Endothelial cell of umbilical vein (primary cell): ENCODE measurements at regions not wholly inside any gene's neighbourhood (a gene's known extent, or its start where the extent isn't known, plus 50 kb on each side); places are given as distances from the start of the nearest gene placed in this dataset.

Experiments used
- BruUV-seq: library from RNA; stranded (reverse); fragments of 400-500 nt; replicated peaks from 2 replicates; lab custom pipeline; 2021; lab: Mats Ljungman, UMichigan
- CTCF ChIA-PET: fragments of 300-600, 350-600 bp; sonication (Branson Sonifier 250); formaldehyde crosslinking; loops from one replicate; lab custom pipeline; 2021; ENCODE audit warnings: antibody characterized with exemption, inconsistent platforms; lab: Charles Lee
- POLR2A ChIA-PET: fragments of 300-600, 350-600 bp; sonication (Branson Sonifier 250); formaldehyde crosslinking; loops from one replicate; lab custom pipeline; 2021; ENCODE audit warnings: antibody characterized with exemption, inconsistent platforms; lab: Charles Lee
- DNase-seq: peaks from one replicate; pipeline ENCODE4 v3.0.0-alpha.2; 2011; ENCODE audit warnings: low read depth, low spot score
- FAIRE-seq: peaks from 2 replicates; lab custom pipeline; 2011; peaks lifted over from hg19 to GRCh38; lab: Jason Lieb, UNC
- H2AFZ ChIP-seq: 2 replicates; pipeline ENCODE4 v1.6.0; 2012; ENCODE audit warnings: low read depth, low read length, control low read depth, inconsistent platforms
- H3K27ac ChIP-seq: 2 replicates; pipeline ENCODE4 v1.5.1; 2011; ENCODE audit warnings: low read depth, mild to moderate bottlenecking, control low read depth, low read length, moderate library complexity; ENCODE audit not compliant: insufficient read depth
- H3K27me3 ChIP-seq, 2 experiments: 2 replicates each; pipeline versions ENCODE4 v1.6.0 to v1.6.1; 2011; ENCODE audit warnings: low read length in 2 of 2, mixed read lengths in 1 of 2; ENCODE audit not compliant: control insufficient read depth in 2 of 2, insufficient read depth in 2 of 2
- H3K36me3 ChIP-seq, 2 experiments: 2 replicates in 1 of 2; 3 replicates in 1 of 2; pipeline ENCODE4 v1.5.1; 2011; ENCODE audit warnings: low read length in 2 of 2, mild to moderate bottlenecking in 1 of 2, moderate library complexity in 1 of 2; ENCODE audit not compliant: control insufficient read depth in 2 of 2, insufficient read depth in 2 of 2; ENCODE audit errors: extremely low read depth in 1 of 2
- H3K4me1 ChIP-seq: 3 replicates; pipeline ENCODE4 v1.5.1; 2011; ENCODE audit warnings: mild to moderate bottlenecking, low read length; ENCODE audit not compliant: control insufficient read depth, insufficient read depth; ENCODE audit errors: extremely low read depth
- H3K4me2 ChIP-seq: 2 replicates; pipeline ENCODE4 v1.6.1; 2011; ENCODE audit warnings: low read length, control low read depth, mixed read lengths; ENCODE audit not compliant: insufficient read depth
- H3K4me3 ChIP-seq, 3 experiments: fragments of 200-600 bp in 1 of 3; sonication (generic), shearing (Covaris generic) in 1 of 3; replicated peaks in 1 of 3; 2 replicates each; pipeline ENCODE4 v1.5.1; 2011 to 2016; ENCODE audit warnings: control low read depth in 3 of 3, low read length in 3 of 3, mild to moderate bottlenecking in 2 of 3, inconsistent platforms in 1 of 3, low read depth in 1 of 3, moderate library complexity in 1 of 3; ENCODE audit not compliant: insufficient read depth in 1 of 3
- H3K79me2 ChIP-seq: 2 replicates; pipeline ENCODE4 v1.6.0; 2012; ENCODE audit warnings: low read length, inconsistent platforms; ENCODE audit not compliant: control insufficient read depth, insufficient read depth
- H3K9ac ChIP-seq: replicated peaks from 2 replicates; pipeline ENCODE3; 2011; ENCODE audit warnings: low read length, control low read depth; ENCODE audit not compliant: insufficient read depth; ENCODE audit errors: extremely low read depth
- H3K9me1 ChIP-seq: replicated peaks from 3 replicates; pipeline ENCODE4 v1.6.0; 2011; ENCODE audit warnings: mild to moderate bottlenecking, low read length; ENCODE audit not compliant: control insufficient read depth, insufficient read depth; ENCODE audit errors: extremely low read depth
- H3K9me3 ChIP-seq: replicated peaks from 2 replicates; pipeline ENCODE4 v1.5.1; 2012; ENCODE audit warnings: low read length, inconsistent platforms; ENCODE audit not compliant: control insufficient read depth, insufficient read depth
- H4K20me1 ChIP-seq: replicated peaks from 2 replicates; pipeline ENCODE3; 2011; ENCODE audit warnings: mild to moderate bottlenecking, low read length; ENCODE audit not compliant: control insufficient read depth, insufficient read depth; ENCODE audit errors: extremely low read depth
- CTCF ChIP-seq, 2 donors: IDR thresholded peaks; 1 replicate in 1 of 2; 2 replicates in 1 of 2; pipeline ENCODE4 v1.5.1; 2011; ENCODE audit warnings: low read length in 2 of 2, mild to moderate bottlenecking in 2 of 2, moderate library complexity in 2 of 2, control low read depth in 1 of 2, inconsistent platforms in 1 of 2, low read depth in 1 of 2; ENCODE audit not compliant: insufficient read depth in 1 of 2; ENCODE audit errors: extremely low read depth in 1 of 2
- FOS ChIP-seq: IDR thresholded peaks from 2 replicates; pipeline ENCODE4 v1.6.1; 2011; ENCODE audit warnings: mild to moderate bottlenecking, low read length, moderate library complexity, borderline replicate concordance; ENCODE audit not compliant: insufficient read depth
- MAX ChIP-seq: IDR thresholded peaks from 2 replicates; pipeline ENCODE4 v1.6.1; 2011; ENCODE audit not compliant: insufficient read depth, insufficient read length
- dilution Hi-C: fragments of 300-500 bp; cut with MboI; formaldehyde crosslinking; loops from one replicate; pipeline ENCODE4 v1.15.0; 2019; ENCODE audit warnings: low sequenced_read_pairs; ENCODE audit not compliant: extremely low pct_ligation_motif_present
- intact Hi-C: fragments of 100-400 bp; cut with micrococcal nuclease; formaldehyde crosslinking; loops from one replicate; pipeline ENCODE4 v1.10.0; 2022

- Histone ChIP-seq H3K9me1 (no peaks in the 10 kb centered on the region), H3K4me1 (no peaks in the 10 kb centered on the region), H3K27me3 (no peaks in the 10 kb centered on the region), H3K9me3 (no peaks in the 10 kb centered on the region), H3K36me3 (no peaks in the 10 kb centered on the region), H4K20me1 (no peaks in the 10 kb centered on the region), H3K79me2 (no peaks in the 10 kb centered on the region), H3K4me2 (no peak overlapping the region), H3K27ac (no peak overlapping the region), H3K4me3 (no peak overlapping the region), H3K9ac (no peak overlapping the region), H2AFZ (no peak overlapping the region)
- POLR2A ChIA-PET = no interaction called here
- no peak for DNase-seq
- intact Hi-C loops = no loop called here
- no peak for FAIRE-seq
- CTCF ChIA-PET = no interaction called here
- no peak for TF ChIP-seq MAX
- no peak for TF ChIP-seq FOS
- no peak for TF ChIP-seq CTCF (IDR thresholded peaks at IDR 0.05; ENCODE audit: extremely low read depth in 1 of 2, insufficient read depth in 1 of 2, low read depth in 1 of 2, low read length in 2 of 2)
- dilution Hi-C loops = no loop called here
- no TSS peak for BruUV-seq
Measured at GRCh38 chr4:116302990-116303735, 782.2 kb downstream of the TRAM1L1 start.

GRCh38 chr4:116275006-116275405, 810.4 kb downstream of the TRAM1L1 start:
- Histone ChIP-seq H3K27ac (no peak overlapping the region), H3K27me3 (no peaks in the 10 kb centered on the region), H4K20me1 (no peaks in the 10 kb centered on the region), H3K4me1 (no peaks in the 10 kb centered on the region), H3K4me2 (no peak overlapping the region), H3K79me2 (no peaks in the 10 kb centered on the region), H3K36me3 (no peaks in the 10 kb centered on the region), H3K9me1 (no peaks in the 10 kb centered on the region), H3K9me3 (peaks cover 3% of the 10 kb centered on the region), H2AFZ (no peak overlapping the region), H3K4me3 (no peak overlapping the region), H3K9ac (no peak overlapping the region)
- ChIA-PET CTCF (no interaction called here), POLR2A (no interaction called here)
- DNase-seq (no peak), FAIRE-seq (no peak)
- BruUV-seq = no TSS peak
- intact Hi-C loops = no loop called here
- no peak for TF ChIP-seq MAX
- dilution Hi-C loops = no loop called here
